Erythroblast (primary cell): ENCODE measurements at regions not wholly inside any gene's neighbourhood (a gene's known extent, or its start where the extent isn't known, plus 50 kb on each side); places are given as distances from the start of the nearest gene placed in this dataset.

Source experiments
- GATA1 ChIP-seq: IDR thresholded peaks from 2 replicates; pipeline ENCODE4 v1.6.1; 2011; ENCODE audit warnings: low read depth, mild to moderate bottlenecking, control low read depth, low read length, moderate library complexity
- POLR2A ChIP-seq: IDR thresholded peaks from 2 replicates; pipeline ENCODE4 v1.6.1; 2011; ENCODE audit warnings: mild to moderate bottlenecking, low read length

DNA sequence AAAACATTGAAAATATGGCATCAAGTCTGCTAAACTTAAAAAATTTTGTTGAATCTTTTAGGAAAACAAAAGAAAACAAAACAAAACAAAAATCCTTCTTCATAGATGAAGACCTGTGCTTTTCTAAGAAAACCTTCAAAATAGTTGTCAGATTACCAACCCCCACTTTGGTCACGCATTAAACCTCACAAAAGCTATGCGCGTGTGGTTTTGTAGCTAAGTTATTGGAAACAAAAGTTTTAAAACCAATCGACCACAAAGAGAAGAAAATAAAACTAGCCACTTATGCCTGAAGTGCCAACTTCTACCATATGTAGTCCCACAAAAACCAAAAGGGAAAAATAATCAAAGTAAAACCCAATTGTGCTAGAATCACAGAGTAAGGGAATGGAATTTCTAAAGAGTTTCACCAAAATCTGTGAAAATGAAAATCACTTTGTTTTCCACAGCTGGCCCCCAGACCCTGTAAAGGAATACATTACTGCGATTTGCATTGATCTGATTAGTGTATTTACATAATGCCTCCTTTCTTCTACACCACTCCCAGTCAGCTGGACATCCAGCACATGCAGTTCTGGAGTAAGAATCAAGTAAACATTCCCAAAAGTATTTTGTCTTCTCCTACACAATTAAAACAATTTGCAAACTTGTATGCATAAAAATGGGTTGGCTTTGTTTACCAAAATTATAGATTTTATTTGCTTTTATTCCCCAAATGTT, 330.1 kb upstream of the DKK2 start:
- no peak for TF ChIP-seq POLR2A
- no peak for TF ChIP-seq GATA1
